IMR-90 (cell line): ENCODE measurements at regions not wholly inside any gene's neighbourhood (a gene's known extent, or its start where the extent isn't known, plus 50 kb on each side); places are given as distances from the start of the nearest gene placed in this dataset.

ENCODE experiments used
- ATAC-seq: fragments of 200-7000 bp; cut with Tn5 transposase; 2 replicates; pipeline ENCODE4 v1.9.1; 2020; ENCODE audit warnings: low read depth, mild to moderate bottlenecking, moderate library complexity
- BruUV-seq: library from RNA; stranded (reverse); fragments of 400-500 nt; replicated peaks from 2 replicates; lab custom pipeline; 2021; lab: Mats Ljungman, UMichigan
- CTCF ChIA-PET: fragments of 300-600 bp; formaldehyde crosslinking; extraction: SDS; loops from one replicate; lab custom pipeline; 2021; ENCODE audit warnings: antibody characterized with exemption; lab: Yijun Ruan, JAX
- POLR2A ChIA-PET: fragments of 300-600 bp; sonication (Branson Sonifier 250); formaldehyde crosslinking; loops from one replicate; lab custom pipeline; 2022; ENCODE audit warnings: antibody characterized with exemption; ENCODE audit not compliant: unreplicated experiment; lab: Charles Lee
- DNase-seq: peaks from one replicate; pipeline ENCODE4 v3.0.0; 2013
- H2AFZ ChIP-seq: replicated peaks from 2 replicates; pipeline ENCODE3; 2013; ENCODE audit warnings: low read length, mild to moderate bottlenecking; ENCODE audit not compliant: poor library complexity
- H2AK5ac ChIP-seq: 2 replicates; pipeline ENCODE4 v1.6.1; 2013; ENCODE audit warnings: low read depth, low read length, inconsistent platforms
- H2AK9ac ChIP-seq: replicated peaks from 2 replicates; pipeline ENCODE3; 2013; ENCODE audit warnings: mild to moderate bottlenecking, low read depth, low read length, moderate library complexity; ENCODE audit not compliant: poor library complexity
- H2BK120ac ChIP-seq: 2 replicates; pipeline ENCODE4 v1.6.1; 2013; ENCODE audit warnings: low read depth, low read length, inconsistent platforms
- H2BK15ac ChIP-seq: 3 replicates; pipeline ENCODE4 v1.6.1; 2013; ENCODE audit warnings: low read depth, low read length, inconsistent platforms
- H2BK20ac ChIP-seq: 2 replicates; pipeline ENCODE4 v1.6.1; 2013; ENCODE audit warnings: low read depth, mild to moderate bottlenecking, inconsistent platforms, low read length, moderate library complexity
- H2BK5ac ChIP-seq: 2 replicates; pipeline ENCODE4 v1.6.1; 2013; ENCODE audit warnings: mild to moderate bottlenecking, low read depth, low read length, inconsistent platforms; ENCODE audit not compliant: poor library complexity, severe bottlenecking
- H3K14ac ChIP-seq: replicated peaks from 2 replicates; pipeline ENCODE4 v1.6.1; 2013; ENCODE audit warnings: low read depth, low read length, inconsistent platforms
- H3K18ac ChIP-seq: 2 replicates; pipeline ENCODE4 v1.6.1; 2013; ENCODE audit warnings: low read depth, low read length, control low read depth
- H3K23ac ChIP-seq: 2 replicates; pipeline ENCODE4 v1.6.1; 2013; ENCODE audit warnings: low read depth, low read length, inconsistent platforms
- H3K27ac ChIP-seq: 2 replicates; pipeline ENCODE4 v1.5.1; 2013; ENCODE audit warnings: mild to moderate bottlenecking, control low read depth, low read length; ENCODE audit not compliant: insufficient read depth
- H3K27me3 ChIP-seq: 2 replicates; pipeline ENCODE4 v1.6.1; 2013; ENCODE audit warnings: low read length; ENCODE audit not compliant: control insufficient read depth, insufficient read depth
- H3K36me3 ChIP-seq: 2 replicates; pipeline ENCODE4 v1.6.1; 2013; ENCODE audit warnings: low read length, mixed read lengths; ENCODE audit not compliant: control insufficient read depth, insufficient read depth
- H3K4ac ChIP-seq: 2 replicates; pipeline ENCODE4 v1.6.1; 2013; ENCODE audit warnings: low read depth, low read length, inconsistent platforms
- H3K4me1 ChIP-seq: 2 replicates; pipeline ENCODE4 v1.6.1; 2013; ENCODE audit warnings: low read length, mixed read lengths; ENCODE audit not compliant: control insufficient read depth, insufficient read depth
- H3K4me2 ChIP-seq: 2 replicates; pipeline ENCODE4 v1.6.1; 2013; ENCODE audit warnings: low read depth, mild to moderate bottlenecking, control low read depth, low read length, moderate library complexity
- H3K4me3 ChIP-seq: 2 replicates; pipeline ENCODE4 v1.5.1; 2013; ENCODE audit warnings: low read depth, mild to moderate bottlenecking, control low read depth, low read length, moderate library complexity; ENCODE audit not compliant: insufficient read depth
- H3K56ac ChIP-seq: 2 replicates; pipeline ENCODE4 v1.6.1; 2013; ENCODE audit warnings: low read length, inconsistent platforms; ENCODE audit not compliant: insufficient read depth; ENCODE audit errors: extremely low read depth
- H3K79me1 ChIP-seq, 2 experiments: 2 replicates each; pipeline ENCODE4 v1.6.1; 2013; ENCODE audit warnings: low read length in 2 of 2, inconsistent platforms in 1 of 2, low read depth in 1 of 2
- H3K9ac ChIP-seq: 2 replicates; pipeline ENCODE4 v1.6.1; 2013; ENCODE audit warnings: low read depth, low read length, control low read depth
- H3K9me1 ChIP-seq: 2 replicates; pipeline ENCODE4 v1.6.1; 2013; ENCODE audit warnings: low read length, inconsistent platforms; ENCODE audit not compliant: insufficient read depth
- H3K9me3 ChIP-seq: 2 replicates; pipeline ENCODE4 v1.6.1; 2013; ENCODE audit warnings: low read length; ENCODE audit not compliant: control insufficient read depth, insufficient read depth
- H4K20me1 ChIP-seq: 2 replicates; pipeline ENCODE4 v1.6.1; 2013; ENCODE audit warnings: low read length, inconsistent platforms; ENCODE audit not compliant: insufficient read depth
- H4K5ac ChIP-seq: 2 replicates; pipeline ENCODE4 v1.6.1; 2013; ENCODE audit warnings: mild to moderate bottlenecking, low read depth, low read length, control low read depth
- H4K8ac ChIP-seq, 2 experiments: 2 replicates each; pipeline ENCODE4 v1.6.1; 2013; ENCODE audit warnings: low read depth in 2 of 2, low read length in 2 of 2, control low read depth in 1 of 2, inconsistent platforms in 1 of 2
- H4K91ac ChIP-seq: 2 replicates; pipeline ENCODE4 v1.6.1; 2013; ENCODE audit warnings: low read depth, low read length, inconsistent platforms; ENCODE audit not compliant: insufficient read depth
- BHLHE40 ChIP-seq: fragments of 150-350 bp; IDR thresholded peaks from 2 replicates; pipeline ENCODE4 v1.6.1; 2016; ENCODE audit warnings: mild to moderate bottlenecking, low read depth, low read length
- MAFK ChIP-seq: IDR thresholded peaks from 2 replicates; pipeline ENCODE4 v1.6.1; 2012; ENCODE audit warnings: low read depth, low read length, improper control_type of control experiment
- NFE2L2 ChIP-seq: fragments of 150-350 bp; IDR thresholded peaks from 2 replicates; pipeline ENCODE4 v1.6.1; 2016; ENCODE audit warnings: low read depth, mild to moderate bottlenecking, low read length
- RFX5 ChIP-seq: IDR thresholded peaks from 2 replicates; pipeline ENCODE4 v1.8.0; 2012; ENCODE audit warnings: low read depth, mild to moderate bottlenecking, low read length, moderate library complexity
- WGBS, 2 experiments: methylation state at CpG; one replicate each; pipeline versions ENCODE4 v1.1.5 to v1.1.7; 2013; ENCODE audit warnings: missing lambda C conversion rate in 2 of 2; ENCODE audit not compliant: insufficient read length in 1 of 2; ENCODE audit errors: extremely low coverage in 2 of 2; 5-methylcytosine and 5-hydroxymethylcytosine counted together
- dilution Hi-C: fragments of 300-500 bp; cut with HindIII; formaldehyde crosslinking; loops from one replicate; pipeline ENCODE4 v1.14.3; 2018; ENCODE audit warnings: low sequenced_read_pairs; ENCODE audit not compliant: unreplicated experiment
- in situ Hi-C: fragments of 300-500 bp; cut with MboI; formaldehyde crosslinking; loops from 3 replicates; pipeline ENCODE4 v1.14.3; 2019; ENCODE audit warnings: low sequenced_read_pairs, inconsistent platforms, mixed read lengths
- intact Hi-C: fragments of 100-400 bp; cut with micrococcal nuclease; formaldehyde crosslinking; loops from 2 replicates; pipeline ENCODE4 v1.10.0; 2022

GRCh38 chr20:20992277-20992676 lies 113.9 kb downstream of the LINC00237 start:
- H4K5ac ChIP-seq, result no peak overlapping the region
- H2AFZ ChIP-seq, result no peak overlapping the region
- no peaks in the 10 kb centered on the region for H3K36me3 ChIP-seq
- no peak overlapping the region for H2BK120ac ChIP-seq
- H3K4ac ChIP-seq, result no peak overlapping the region
- ChIA-PET CTCF (no interaction called here), POLR2A (no interaction called here)
- dilution Hi-C loops (no loop called here), in situ Hi-C loops (no loop called here), intact Hi-C loops (no loop called here)
- no peak overlapping the region for H3K18ac ChIP-seq
- no peak overlapping the region for H2AK5ac ChIP-seq
- H4K8ac ChIP-seq, result no peak overlapping the region
- no peak overlapping the region for H2BK5ac ChIP-seq
- no peak overlapping the region for H3K23ac ChIP-seq
- no peak overlapping the region for H2AK9ac ChIP-seq
- BruUV-seq, result no TSS peak
- H3K27me3 ChIP-seq, result no peaks in the 10 kb centered on the region
- H3K56ac ChIP-seq, result no peak overlapping the region
- DNase-seq, result no peak
- peaks cover 6% of the 10 kb centered on the region; the same call in 1 of the 2 replicates for H3K9me3 ChIP-seq
- no peak overlapping the region for H3K9ac ChIP-seq
- no peak overlapping the region for H3K14ac ChIP-seq
- no peak overlapping the region for H3K4me2 ChIP-seq
- no peak overlapping the region for H3K4me3 ChIP-seq
- no peak overlapping the region for H3K27ac ChIP-seq
- 81% methylated on average over 3 of the region's 7 CpGs; no CpG with 5 or more reads in 1 of the 2 experiments for WGBS, 2 experiments
- no peaks in the 10 kb centered on the region for H3K9me1 ChIP-seq
- no peak for ATAC-seq
- no peaks in the 10 kb centered on the region for H3K4me1 ChIP-seq
- TF ChIP-seq NFE2L2 (no peak), BHLHE40 (no peak), RFX5 (no peak), MAFK (no peak)
- no peak overlapping the region for H4K91ac ChIP-seq
- no peak overlapping the region for H2BK20ac ChIP-seq
- no peaks in the 10 kb centered on the region for H3K79me1 ChIP-seq
- H2BK15ac ChIP-seq, result no peak overlapping the region
- H4K20me1 ChIP-seq, result no peaks in the 10 kb centered on the region
